ENCODE measurements at regions not wholly inside any gene's neighbourhood (a gene's known extent, or its start where the extent isn't known, plus 50 kb on each side); places are given as distances from the start of the nearest gene placed in this dataset.

GRCh38 chr15:69991551-69991980 lies 106.2 kb downstream of the TLE3 start:
- H3K4me3 Mint-ChIP-seq = no peak overlapping the region
- no peak overlapping the region for H3K27ac Mint-ChIP-seq (ENCODE audit: low read depth)
- H3K9me3 Mint-ChIP-seq = no peaks in the 10 kb centered on the region
- peaks cover 35% of the 10 kb centered on the region for H3K27me3 Mint-ChIP-seq
- DNase-seq (ENCODE audit: low spot score in 2 of 2) (no peak), ATAC-seq (replicated peaks; ENCODE audit: extremely low read depth, poor library complexity, severe bottlenecking) (no peak)
- no peaks in the 10 kb centered on the region for H3K4me1 Mint-ChIP-seq
- no peaks in the 10 kb centered on the region for H3K36me3 Mint-ChIP-seq (ENCODE audit: insufficient read depth)

- no peaks in the 10 kb centered on the region for H3K4me1 Mint-ChIP-seq
- DNase-seq (ENCODE audit: low spot score in 2 of 2) = no peak
- ATAC-seq (replicated peaks; ENCODE audit: extremely low read depth, poor library complexity, severe bottlenecking) = no peak
- H3K27me3 Mint-ChIP-seq = peaks cover 27% of the 10 kb centered on the region
- no peaks in the 10 kb centered on the region for H3K36me3 Mint-ChIP-seq (ENCODE audit: insufficient read depth)
- H3K27ac Mint-ChIP-seq (ENCODE audit: low read depth) = no peak overlapping the region
- no peak overlapping the region for H3K4me3 Mint-ChIP-seq
- H3K9me3 Mint-ChIP-seq = no peaks in the 10 kb centered on the region
Observed at GRCh38 chr15:69992348-69992747, 105.4 kb downstream of the TLE3 start.

- DNase-seq (ENCODE audit: low spot score in 2 of 2) = no peak
- Mint-ChIP-seq H3K4me3 (no peak overlapping the region), H3K27me3 (peaks cover 10% of the 10 kb centered on the region), H3K27ac (ENCODE audit: low read depth) (no peak overlapping the region), H3K9me3 (no peaks in the 10 kb centered on the region), H3K36me3 (ENCODE audit: insufficient read depth) (no peaks in the 10 kb centered on the region), H3K4me1 (no peaks in the 10 kb centered on the region)
- no peak for ATAC-seq (replicated peaks; ENCODE audit: extremely low read depth, poor library complexity, severe bottlenecking)
Observed at GRCh38 chr15:69994429-69995205, 103.1 kb downstream of the TLE3 start.

DNA sequence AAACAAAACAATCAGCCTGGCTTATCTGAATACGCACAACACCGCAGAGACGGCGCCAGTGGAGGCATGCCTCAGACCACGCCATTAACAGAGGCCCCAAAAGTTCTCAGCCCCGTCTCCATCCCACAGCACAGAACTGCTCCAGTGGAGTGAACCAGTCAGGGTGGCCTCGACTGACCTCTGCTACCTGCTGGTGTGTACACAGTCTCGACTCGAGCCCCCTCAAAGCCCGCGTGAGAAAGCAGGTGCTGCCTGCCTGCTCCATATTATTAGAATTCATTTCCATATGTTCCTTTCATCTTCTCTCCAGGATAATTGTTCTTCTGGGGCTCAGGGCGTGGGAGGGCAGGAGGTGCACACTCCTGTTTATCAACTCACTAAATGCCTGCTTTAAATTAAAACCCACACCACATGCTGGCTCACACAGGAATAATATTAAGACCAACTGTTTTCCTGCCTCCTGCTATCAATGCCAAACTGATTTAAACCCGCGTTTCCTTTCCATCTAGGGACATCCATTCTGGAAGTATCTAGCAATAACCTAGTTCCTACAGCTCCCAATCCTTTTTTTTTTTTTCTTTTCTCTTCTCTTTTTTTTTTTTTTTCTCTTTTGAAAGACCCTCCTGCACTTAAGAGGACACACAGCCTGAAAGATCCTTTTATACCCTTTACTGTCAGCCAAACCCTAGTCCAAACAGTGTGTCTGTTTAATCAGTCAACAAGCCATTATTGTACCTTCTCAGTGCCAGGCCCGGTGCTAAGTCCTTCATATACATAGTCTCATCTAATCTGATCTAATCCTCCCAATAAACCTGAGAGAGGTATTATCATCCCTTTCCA lies 101.2 kb downstream of the TLE3 start:
- Mint-ChIP-seq H3K27ac (ENCODE audit: low read depth) (no peak overlapping the region), H3K36me3 (ENCODE audit: insufficient read depth) (no peaks in the 10 kb centered on the region), H3K27me3 (no peaks in the 10 kb centered on the region), H3K9me3 (no peaks in the 10 kb centered on the region), H3K4me1 (no peaks in the 10 kb centered on the region), H3K4me3 (no peak overlapping the region)
- no peak for ATAC-seq (replicated peaks; ENCODE audit: extremely low read depth, poor library complexity, severe bottlenecking)
- no peak for DNase-seq (ENCODE audit: low spot score in 2 of 2)

- H3K36me3 Mint-ChIP-seq (ENCODE audit: insufficient read depth) = no peaks in the 10 kb centered on the region
Observed at GRCh38 chr15:69997161-69997485, 100.6 kb downstream of the TLE3 start.

More at GRCh38 chr15:69997161-69997485, 100.6 kb downstream of the TLE3 start:
- no peak for ATAC-seq (replicated peaks; ENCODE audit: extremely low read depth, poor library complexity, severe bottlenecking)
- Mint-ChIP-seq H3K4me3 (no peak overlapping the region), H3K9me3 (no peaks in the 10 kb centered on the region), H3K4me1 (no peaks in the 10 kb centered on the region), H3K27ac (ENCODE audit: low read depth) (no peak overlapping the region), H3K27me3 (no peaks in the 10 kb centered on the region)
- DNase-seq (ENCODE audit: low spot score in 2 of 2) = no peak

Measured in central memory CD8-positive, alpha-beta T cell (primary cell).